Body of pancreas (tissue), 4 donors: ENCODE measurements at regions not wholly inside any gene's neighbourhood (a gene's known extent, or its start where the extent isn't known, plus 50 kb on each side); places are given as distances from the start of the nearest gene placed in this dataset.

Experiments
- CTCF ChIP-seq, 7 experiments: fragments of 450-650 bp in 4 of 7; fragments of 200-600 bp in 3 of 7; sonication (generic) in 3 of 7; IDR thresholded peaks; one replicate each; pipeline ENCODE4 v1.5.1; 2016 to 2019; ENCODE audit warnings: antibody characterized with exemption in 7 of 7
- POLR2A ChIP-seq, 3 donors: fragments of 450-650 bp; IDR thresholded peaks; one replicate each; pipeline ENCODE4 v1.6.1; 2016; ENCODE audit warnings: antibody characterized with exemption in 3 of 3, mild to moderate bottlenecking in 2 of 3

- no peak for TF ChIP-seq CTCF (IDR thresholded peaks at IDR 0.05)
- TF ChIP-seq POLR2A (IDR thresholded peaks at IDR 0.05): no peak
Observed at GRCh38 chr6:134541001-134541400, 223.1 kb upstream of the SGK1 start.
